Right lobe of liver (tissue), 6 donors: ENCODE measurements at regions not wholly inside any gene's neighbourhood (a gene's known extent, or its start where the extent isn't known, plus 50 kb on each side); places are given as distances from the start of the nearest gene placed in this dataset.

ENCODE experiments used
- ATAC-seq, 4 donors: fragments of 200-7000 bp; cut with Tn5 transposase; one replicate each; pipeline ENCODE4 v1.9.1; 2020; ENCODE audit warnings: mild to moderate bottlenecking in 4 of 4, moderate library complexity in 4 of 4
- DNase-seq, 3 donors: peaks; one replicate each; pipeline ENCODE4 v3.0.0-alpha.2; 2020
- H3K27ac ChIP-seq, 3 donors: fragments of 200-600 bp; one replicate each; pipeline ENCODE4 v1.8.0; 2022
- H3K27me3 ChIP-seq, 2 donors: fragments of 200-600 bp; one replicate each; pipeline ENCODE4 v1.8.0; 2022
- H3K36me3 ChIP-seq, 4 donors: fragments of 200-600 bp; sonication (generic) in 1 of 4; one replicate each; pipeline versions ENCODE4 v1.5.1 to v1.8.0; 2017 to 2022; ENCODE audit warnings: control low read depth in 1 of 4
- H3K4me1 ChIP-seq, 4 donors: fragments of 200-600 bp; sonication (generic) in 1 of 4; one replicate each; pipeline versions ENCODE4 v1.5.1 to v1.8.0; 2017 to 2022; ENCODE audit warnings: control low read depth in 1 of 4
- H3K4me3 ChIP-seq, 3 donors: fragments of 200-600 bp; one replicate each; pipeline ENCODE4 v1.8.0; 2022
- H3K9me3 ChIP-seq, 4 donors: fragments of 200-600 bp; sonication (generic) in 1 of 4; one replicate each; pipeline versions ENCODE4 v1.5.1 to v1.8.0; 2017 to 2022; ENCODE audit warnings: control low read depth in 1 of 4
- POLR2A ChIP-seq: fragments of 450-650 bp; IDR thresholded peaks from one replicate; pipeline ENCODE4 v1.6.1; 2017; ENCODE audit warnings: antibody characterized with exemption, mild to moderate bottlenecking
- WGBS: methylation state at CpG from one replicate; pipeline ENCODE4 v1.1.6; 2018; ENCODE audit warnings: low coverage, low lambda C conversion rate; ENCODE audit not compliant: insufficient coverage; ENCODE audit errors: missing lambda C conversion rate; 5-methylcytosine and 5-hydroxymethylcytosine counted together
- intact Hi-C, 2 donors: fragments of 100-400 bp; cut with DNase I; formaldehyde crosslinking; loops; one replicate each; pipeline versions ENCODE4 v1.11.2 to v1.14.1; 2022
- TF ChIP-seq, protein P1 (sequence below), 4 donors: fragments of 200-600 bp in 3 of 4; fragments of 450-650 bp in 1 of 4; IDR thresholded peaks; one replicate each; pipeline versions ENCODE4 v1.5.1 to v1.8.0; 2016 to 2022; ENCODE audit warnings: antibody characterized with exemption in 4 of 4, mild to moderate bottlenecking in 2 of 4
- donor health status: DM: no; HTN: yes; CAD: no.
- donor health status: DM: no; HTN: no; CAD: no.
- donor health status: DM: no; HTN: no; CAD: no.
- donor health status: DM: no; HTN: yes; CAD: no.
- donor health status: DM: no; HTN: yes; CAD: no.

DNA sequence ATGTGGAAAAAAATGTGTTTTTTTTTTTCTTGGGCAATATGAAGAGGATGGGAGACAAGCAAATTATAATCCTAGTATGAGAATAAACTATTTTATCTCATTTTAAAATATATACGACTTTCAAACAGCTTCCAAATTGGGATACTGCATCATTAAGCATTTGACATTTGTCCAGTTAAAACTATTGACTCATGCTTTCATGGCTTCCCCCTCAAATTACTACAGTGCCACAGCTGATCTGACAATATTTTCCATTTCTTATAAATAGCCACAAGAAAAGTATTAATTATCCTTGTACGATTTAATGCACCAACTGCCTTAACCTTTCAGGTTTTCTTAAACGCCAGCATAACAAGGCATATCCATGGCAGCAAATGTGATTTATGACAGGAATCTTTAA is 1134.8 kb upstream of the ZEB2 start:
- Histone ChIP-seq H3K36me3 (no peaks in the 10 kb centered on the region), H3K4me1 (no peaks in the 10 kb centered on the region), H3K27ac (no peak overlapping the region), H3K27me3 (no peaks in the 10 kb centered on the region), H3K4me3 (no peak overlapping the region), H3K9me3 (no peaks in the 10 kb centered on the region)
- TF ChIP-seq POLR2A = no peak
- TF ChIP-seq, protein P1, sequence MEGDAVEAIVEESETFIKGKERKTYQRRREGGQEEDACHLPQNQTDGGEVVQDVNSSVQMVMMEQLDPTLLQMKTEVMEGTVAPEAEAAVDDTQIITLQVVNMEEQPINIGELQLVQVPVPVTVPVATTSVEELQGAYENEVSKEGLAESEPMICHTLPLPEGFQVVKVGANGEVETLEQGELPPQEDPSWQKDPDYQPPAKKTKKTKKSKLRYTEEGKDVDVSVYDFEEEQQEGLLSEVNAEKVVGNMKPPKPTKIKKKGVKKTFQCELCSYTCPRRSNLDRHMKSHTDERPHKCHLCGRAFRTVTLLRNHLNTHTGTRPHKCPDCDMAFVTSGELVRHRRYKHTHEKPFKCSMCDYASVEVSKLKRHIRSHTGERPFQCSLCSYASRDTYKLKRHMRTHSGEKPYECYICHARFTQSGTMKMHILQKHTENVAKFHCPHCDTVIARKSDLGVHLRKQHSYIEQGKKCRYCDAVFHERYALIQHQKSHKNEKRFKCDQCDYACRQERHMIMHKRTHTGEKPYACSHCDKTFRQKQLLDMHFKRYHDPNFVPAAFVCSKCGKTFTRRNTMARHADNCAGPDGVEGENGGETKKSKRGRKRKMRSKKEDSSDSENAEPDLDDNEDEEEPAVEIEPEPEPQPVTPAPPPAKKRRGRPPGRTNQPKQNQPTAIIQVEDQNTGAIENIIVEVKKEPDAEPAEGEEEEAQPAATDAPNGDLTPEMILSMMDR (IDR thresholded peaks at IDR 0.05) = no peak
- WGBS = 58% methylated on average over 3 of the region's 3 CpGs
- DNase-seq = no peak
- ATAC-seq = no peak
- intact Hi-C loops = no loop called here

- DNase-seq (no peak), ATAC-seq (no peak)
- H3K9me3 ChIP-seq = no peaks in the 10 kb centered on the region
- no peak overlapping the region for H3K27ac ChIP-seq
- H3K4me3 ChIP-seq = no peak overlapping the region
- no peaks in the 10 kb centered on the region for H3K36me3 ChIP-seq
- 72% methylated on average over 2 of the region's 2 CpGs for WGBS
- intact Hi-C loops = no loop called here
- H3K27me3 ChIP-seq = no peaks in the 10 kb centered on the region
- H3K4me1 ChIP-seq = no peaks in the 10 kb centered on the region
- TF ChIP-seq POLR2A = no peak
- TF ChIP-seq, protein P1 (IDR thresholded peaks at IDR 0.05) = no peak
Observed at GRCh38 chr2:145654156-145654555, 1134.2 kb upstream of the ZEB2 start.

DNA sequence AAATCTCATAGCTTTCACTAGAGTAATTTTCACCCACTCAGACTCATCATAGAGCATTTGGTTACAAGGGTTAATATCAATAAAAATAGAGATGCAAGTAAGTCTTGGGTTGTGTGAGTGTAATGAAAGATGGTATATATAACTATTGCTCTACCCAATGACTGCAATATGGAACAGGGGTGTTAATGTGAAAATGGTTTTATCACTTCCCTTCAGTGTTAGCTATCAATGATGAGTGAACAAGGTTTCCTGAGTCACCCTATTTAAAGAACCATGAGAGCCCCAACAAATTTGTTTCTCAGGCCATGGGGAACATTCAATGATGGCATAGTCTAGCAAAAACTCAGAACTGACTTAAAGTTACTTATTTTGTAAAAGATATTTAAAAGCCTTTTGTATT is 1133.6 kb upstream of the ZEB2 start:
- DNase-seq = no peak
- Histone ChIP-seq H3K4me3 (no peak overlapping the region), H3K27me3 (no peaks in the 10 kb centered on the region), H3K4me1 (no peaks in the 10 kb centered on the region), H3K36me3 (no peaks in the 10 kb centered on the region), H3K9me3 (no peaks in the 10 kb centered on the region), H3K27ac (no peak overlapping the region)
- no peak for ATAC-seq
- TF ChIP-seq, protein P1 (IDR thresholded peaks at IDR 0.05) = no peak
- no peak for TF ChIP-seq POLR2A
- intact Hi-C loops = no loop called here

DNA sequence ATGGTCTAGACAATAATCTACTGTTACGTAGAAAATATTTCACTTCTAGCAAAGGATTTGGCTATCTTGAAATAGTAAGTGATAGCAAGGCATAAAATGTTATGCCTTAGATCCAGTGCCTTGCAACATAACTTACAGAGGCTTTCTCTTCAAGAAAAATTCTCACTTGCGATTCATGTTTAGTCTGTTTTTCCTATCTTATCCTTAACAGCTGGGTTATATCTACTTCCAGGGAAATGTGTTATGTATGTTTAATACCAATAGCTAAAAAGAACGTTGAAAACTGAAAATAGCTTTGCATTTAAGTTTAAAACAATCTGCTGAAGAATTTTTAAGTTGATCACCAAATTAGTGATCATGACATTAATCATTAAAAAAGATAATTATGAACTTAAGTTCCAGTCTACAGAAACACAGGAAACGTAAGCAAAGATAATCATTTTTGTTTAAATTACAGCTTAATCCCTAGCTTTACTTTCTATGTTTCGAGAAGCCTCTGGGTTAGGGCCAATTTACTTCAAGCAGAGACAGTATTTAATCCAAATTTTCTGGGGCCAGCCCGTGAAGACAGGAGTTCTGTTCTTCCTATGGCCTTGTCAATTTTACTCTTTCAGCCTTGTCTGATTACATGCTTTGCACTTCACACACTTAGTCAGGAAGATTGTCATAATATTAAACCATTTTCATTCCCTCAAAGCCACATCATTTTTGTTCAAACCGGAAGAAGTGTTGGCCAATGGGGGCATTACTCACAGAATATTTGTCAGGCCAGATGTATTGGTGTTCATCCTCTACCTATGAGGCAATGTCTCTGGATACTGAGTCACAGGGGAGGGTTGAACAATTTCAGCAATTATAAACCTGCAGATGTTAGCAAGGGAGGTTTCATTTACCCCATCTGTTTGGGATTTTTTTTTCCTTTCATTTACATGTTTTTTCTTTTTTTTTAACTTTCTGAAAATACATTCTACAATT is 1132.9 kb upstream of the ZEB2 start:
- no peaks in the 10 kb centered on the region for H3K4me1 ChIP-seq
- intact Hi-C loops = no loop called here
- H3K9me3 ChIP-seq = no peaks in the 10 kb centered on the region
- H3K4me3 ChIP-seq = no peak overlapping the region
- no peak for DNase-seq
- H3K27ac ChIP-seq = no peak overlapping the region
- H3K36me3 ChIP-seq = no peaks in the 10 kb centered on the region
- no peak for ATAC-seq
- no peak for TF ChIP-seq POLR2A
- TF ChIP-seq, protein P1 (IDR thresholded peaks at IDR 0.05) = no peak
- no peaks in the 10 kb centered on the region for H3K27me3 ChIP-seq
- 55% methylated on average over 7 of the region's 7 CpGs for WGBS
